G401 (cell line): ENCODE measurements at regions not wholly inside any gene's neighbourhood (a gene's known extent, or its start where the extent isn't known, plus 50 kb on each side); places are given as distances from the start of the nearest gene placed in this dataset.

Experiments used
- DNase-seq: peaks from one replicate; pipeline ENCODE4 v3.0.0-alpha.2; 2015; ENCODE audit warnings: low spot score
- in situ Hi-C: cut with HindIII; loops from 2 replicates; pipeline ENCODE4 v1.10.0; 2016; ENCODE audit warnings: low sequenced_read_pairs, mixed read lengths

GRCh38 chr9:115289757-115290208, 171.8 kb upstream of the TNC start:
- DNase-seq, result no peak
- in situ Hi-C loops, result no loop called here

- DNase-seq, result no peak
- in situ Hi-C loops, result no loop called here
These were observed 173.9 kb upstream of the TNC start for GRCh38 chr9:115291841-115292240.

GRCh38 chr9:115292584-115293279, 174.8 kb upstream of the TNC start:
- in situ Hi-C loops, result no loop called here
- DNase-seq, result no peak

- in situ Hi-C loops, result no loop called here
- no peak for DNase-seq
These were observed 177.8 kb upstream of the TNC start for GRCh38 chr9:115295734-115296133.

- in situ Hi-C loops, result no loop called here
- DNase-seq, result no peak
These were observed 179.0 kb upstream of the TNC start for GRCh38 chr9:115296831-115297565.

- in situ Hi-C loops, result no loop called here
- DNase-seq, result no peak
These were observed 182.2 kb upstream of the TNC start for GRCh38 chr9:115300116-115300515.

- no peak for DNase-seq
- in situ Hi-C loops, result no loop called here
These were observed 182.9 kb upstream of the TNC start for GRCh38 chr9:115300874-115301273.

- no peak for DNase-seq
- in situ Hi-C loops, result no loop called here
These were observed 183.6 kb upstream of the TNC start for GRCh38 chr9:115301581-115301980.

- in situ Hi-C loops, result no loop called here
- no peak for DNase-seq
These were observed 187.6 kb upstream of the TNC start for GRCh38 chr9:115305543-115305942.

GRCh38 chr9:115306865-115307264, 188.9 kb upstream of the TNC start:
- in situ Hi-C loops, result no loop called here
- DNase-seq, result no peak

GRCh38 chr9:115313545-115313944, 195.6 kb upstream of the TNC start:
- DNase-seq, result no peak
- in situ Hi-C loops, result no loop called here

- no peak for DNase-seq
- in situ Hi-C loops, result no loop called here
These were observed 208.5 kb upstream of the TNC start for GRCh38 chr9:115326461-115326860.

- DNase-seq, result no peak
- in situ Hi-C loops, result no loop called here
These were observed 209.6 kb upstream of the TNC start for GRCh38 chr9:115327436-115328122.

GRCh38 chr9:115328228-115328627, 210.3 kb upstream of the TNC start:
- no peak for DNase-seq
- in situ Hi-C loops, result no loop called here

GRCh38 chr9:115328677-115329076, 210.7 kb upstream of the TNC start:
- in situ Hi-C loops, result no loop called here
- DNase-seq, result no peak

GRCh38 chr9:115333277-115334070, 215.5 kb upstream of the TNC start:
- in situ Hi-C loops, result no loop called here

GRCh38 chr9:115335439-115335838, 217.5 kb upstream of the TNC start:
- no peak for DNase-seq
- in situ Hi-C loops, result no loop called here

More at GRCh38 chr9:115333277-115334070, 215.5 kb upstream of the TNC start:
- DNase-seq, result no peak

- DNase-seq, result no peak
- in situ Hi-C loops, result no loop called here
These were observed 222.4 kb upstream of the TNC start for GRCh38 chr9:115340314-115340713.

GRCh38 chr9:115341426-115341825, 223.5 kb upstream of the TNC start:
- no peak for DNase-seq
- in situ Hi-C loops, result no loop called here
